DMS153 treated with DMSO at 0.1 percent for 48 hours (cell line): ENCODE measurements at regions not wholly inside any gene's neighbourhood (a gene's known extent, or its start where the extent isn't known, plus 50 kb on each side); places are given as distances from the start of the nearest gene placed in this dataset.

Source experiments
- DNase-seq: peaks from one replicate; lab custom pipeline; 2025; ENCODE audit not compliant: unreplicated experiment; lab: John Stamatoyannopoulos, UW

DNA sequence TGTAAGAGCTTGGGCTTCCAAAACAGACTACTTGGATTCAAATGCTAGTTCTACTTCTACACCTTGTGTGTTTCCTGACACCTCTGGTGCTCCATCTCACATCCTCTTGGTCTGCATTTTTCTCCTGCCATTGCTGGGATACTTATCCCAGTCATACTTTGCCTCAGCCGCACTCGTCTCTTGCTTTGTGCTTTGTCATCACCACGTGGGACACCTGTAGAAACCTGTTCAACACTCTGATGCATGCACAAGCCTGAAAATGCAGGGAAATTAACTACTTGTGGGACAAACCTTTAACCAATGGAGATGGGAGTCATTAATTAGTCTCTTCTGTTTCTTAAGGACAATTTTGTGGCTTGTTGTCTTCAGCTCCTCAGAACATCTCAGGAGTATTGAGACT lies 94.2 kb upstream of the PHYHIPL start:
- no peak for DNase-seq

DNA sequence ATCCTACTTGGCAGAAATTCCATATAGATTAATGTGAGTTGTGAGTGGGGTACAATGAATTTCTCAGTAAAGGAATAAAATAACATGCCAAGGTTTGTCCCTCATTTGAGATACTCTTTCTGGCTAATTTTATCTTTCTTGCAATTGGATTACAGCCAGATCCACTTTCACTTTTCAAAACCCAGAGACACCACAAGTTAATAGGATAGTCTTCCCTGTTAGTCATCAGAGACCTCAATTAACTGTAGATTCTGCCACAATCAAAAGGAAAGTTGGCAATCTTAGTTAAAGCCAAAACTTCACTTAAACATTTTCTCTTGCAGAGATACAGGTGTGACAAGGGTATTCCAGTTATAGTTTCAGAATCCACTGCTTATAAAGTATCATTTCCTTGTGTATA lies 91.4 kb upstream of the PHYHIPL start:
- no peak for DNase-seq

DNA sequence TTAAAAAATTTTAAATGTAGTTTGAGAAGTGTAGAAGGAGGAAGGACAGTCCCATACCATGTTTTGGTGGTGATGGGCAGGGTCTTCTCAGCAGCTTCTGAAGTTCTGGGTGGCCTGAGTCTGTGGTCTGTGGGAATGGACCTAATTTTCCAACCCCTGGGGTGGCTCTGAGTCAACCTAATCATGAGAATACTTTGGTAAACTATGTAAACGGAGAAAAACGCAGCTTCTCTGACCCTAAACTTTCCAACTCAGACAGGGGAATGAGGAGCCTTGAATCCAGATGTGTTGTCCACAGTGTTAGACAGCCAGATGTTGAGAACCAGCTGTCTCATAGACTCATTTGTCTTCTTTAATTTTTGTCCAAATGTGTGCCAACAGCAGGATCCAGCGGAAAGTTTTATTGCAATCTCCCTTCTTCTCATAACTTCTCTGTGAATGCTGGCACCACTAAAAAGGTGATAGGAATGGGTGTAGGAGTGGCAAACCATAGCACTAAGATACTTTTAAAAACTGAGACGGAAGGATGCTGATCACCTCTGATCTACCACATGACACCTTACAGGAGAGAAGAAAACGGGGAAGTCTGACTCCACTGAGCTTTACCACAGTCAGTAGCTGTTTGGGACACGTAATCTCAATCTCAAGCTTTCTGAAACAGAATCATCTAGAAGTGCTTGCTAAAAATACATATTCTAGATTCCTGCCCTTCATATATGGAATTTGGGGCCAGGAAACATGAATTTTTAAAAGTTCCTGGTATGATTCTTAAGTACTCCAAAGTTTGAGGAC lies 90.5 kb upstream of the PHYHIPL start:
- no peak for DNase-seq

DNA sequence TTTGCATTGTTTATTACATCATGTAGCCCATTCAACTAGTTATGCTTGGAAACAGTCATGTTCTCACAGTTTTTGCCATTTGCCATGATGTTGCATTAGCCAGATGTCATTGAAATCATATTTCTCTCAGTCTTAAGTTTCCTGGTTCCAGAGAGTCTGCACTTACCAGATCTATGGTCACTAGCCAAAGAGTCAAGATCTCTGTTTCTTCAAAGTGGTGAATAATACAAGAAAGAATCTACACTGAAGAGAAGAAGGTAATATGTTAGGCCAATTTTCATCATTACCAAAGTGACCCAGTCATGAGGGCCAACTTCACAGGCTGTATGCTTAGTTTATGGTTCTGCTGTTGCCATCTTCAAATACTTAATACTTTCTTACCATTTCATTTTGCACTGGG lies 89.0 kb upstream of the PHYHIPL start:
- DNase-seq = no peak

DNA sequence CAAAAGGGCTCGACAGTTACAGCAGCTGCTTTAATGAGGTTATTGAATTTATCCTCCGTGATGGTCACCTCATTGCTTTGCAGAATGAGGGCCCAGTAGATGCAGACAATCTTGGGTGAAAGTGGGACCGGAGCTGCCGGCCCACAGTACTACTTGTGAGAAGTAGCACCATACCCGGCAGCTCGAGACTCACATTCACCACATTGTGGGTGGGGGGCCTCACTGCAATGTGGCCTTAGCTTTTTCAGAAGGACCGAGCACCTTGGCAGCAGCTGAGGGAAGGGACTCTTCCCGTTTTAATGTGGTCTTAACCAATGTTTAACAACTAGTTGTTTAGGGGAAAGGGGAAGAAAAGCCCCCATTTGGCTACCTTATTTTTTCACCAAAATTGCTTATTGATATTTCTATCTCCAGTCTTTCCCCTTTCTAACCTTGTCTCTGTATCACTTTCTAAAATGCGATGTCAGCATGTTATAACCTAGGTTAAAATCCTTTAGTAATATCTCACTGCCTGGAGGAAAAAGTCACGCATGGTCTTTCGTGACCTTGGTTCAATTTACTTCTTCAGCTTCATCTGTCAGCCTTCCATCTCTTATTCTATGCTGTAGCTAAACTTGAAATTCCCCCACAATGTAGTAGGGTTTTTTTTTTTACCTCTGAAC lies 87.4 kb upstream of the PHYHIPL start:
- no peak for DNase-seq

DNA sequence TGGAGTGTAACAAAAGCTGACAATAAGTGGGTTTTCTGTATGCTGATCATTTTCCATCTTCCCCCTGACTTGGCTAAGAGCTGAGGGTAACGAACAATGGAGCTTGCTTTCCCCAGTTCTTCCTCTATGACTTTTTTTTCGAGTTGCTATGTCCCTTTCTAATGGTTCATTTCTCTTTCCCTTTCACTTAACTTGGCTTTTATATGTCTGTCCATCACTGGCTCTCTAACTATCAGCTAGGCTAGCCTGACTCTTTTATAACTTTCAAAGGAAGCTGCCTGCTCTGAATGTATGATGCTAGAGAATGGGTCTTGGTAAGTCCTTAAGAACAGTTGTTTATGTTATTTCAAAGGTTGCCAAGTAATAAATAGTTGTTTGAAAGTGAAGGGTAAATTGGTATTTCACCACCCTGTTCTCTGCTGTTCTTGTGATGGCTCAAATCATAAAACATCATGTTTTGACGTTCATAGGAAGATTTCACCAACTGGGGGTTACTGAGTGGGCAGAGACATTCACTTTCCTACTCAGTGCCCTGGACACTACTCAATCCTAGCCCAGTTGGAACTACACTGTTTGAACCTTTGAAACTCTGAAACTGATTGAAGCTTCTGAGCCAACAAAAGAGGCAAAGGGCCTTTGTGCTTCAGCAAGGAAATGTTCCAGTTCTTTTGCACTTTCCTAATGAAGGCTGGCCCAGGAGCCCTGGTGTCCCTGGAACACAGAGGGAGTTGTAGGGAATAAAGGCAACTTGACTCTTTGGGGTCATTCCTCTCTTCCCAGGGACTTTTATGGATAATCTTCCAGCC lies 85.4 kb upstream of the PHYHIPL start:
- no peak for DNase-seq

DNA sequence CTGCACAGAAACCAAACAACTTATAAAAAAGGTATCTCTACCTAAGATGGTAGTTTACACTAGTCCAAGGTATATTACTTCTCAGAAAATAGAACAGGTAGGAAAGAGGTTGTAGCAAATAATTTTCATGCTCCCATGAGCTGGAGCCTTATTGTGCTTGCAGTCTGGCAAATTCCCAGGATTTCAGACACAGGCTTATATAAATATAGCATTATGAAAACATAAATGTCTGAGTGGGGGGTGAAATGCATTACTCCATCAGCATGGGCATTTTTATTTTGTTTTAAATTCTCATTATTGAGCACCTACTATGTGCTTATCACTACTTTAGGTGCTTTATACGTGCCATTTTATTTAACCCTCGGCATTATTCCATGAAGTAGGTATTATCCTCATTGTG lies 83.0 kb upstream of the PHYHIPL start:
- DNase-seq = no peak

DNA sequence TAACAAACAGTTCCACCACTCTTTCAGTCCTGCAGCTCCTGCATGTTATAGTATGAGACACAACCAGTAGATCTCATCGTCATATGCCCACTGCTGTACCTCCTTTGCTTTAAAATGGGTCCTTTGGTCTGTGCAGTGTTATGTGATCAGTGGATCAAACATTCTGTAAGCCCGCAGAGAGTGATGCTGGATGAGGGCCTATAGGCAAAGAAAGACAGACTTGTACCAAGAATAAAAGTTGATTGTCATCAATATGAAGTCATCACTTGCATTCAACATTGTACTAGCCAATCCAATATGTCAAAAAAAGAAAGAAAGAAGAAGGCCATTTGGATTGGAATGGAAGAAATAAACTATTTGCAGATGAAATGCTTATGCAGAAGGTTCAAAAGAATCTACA lies 79.8 kb upstream of the PHYHIPL start:
- DNase-seq = no peak

DNA sequence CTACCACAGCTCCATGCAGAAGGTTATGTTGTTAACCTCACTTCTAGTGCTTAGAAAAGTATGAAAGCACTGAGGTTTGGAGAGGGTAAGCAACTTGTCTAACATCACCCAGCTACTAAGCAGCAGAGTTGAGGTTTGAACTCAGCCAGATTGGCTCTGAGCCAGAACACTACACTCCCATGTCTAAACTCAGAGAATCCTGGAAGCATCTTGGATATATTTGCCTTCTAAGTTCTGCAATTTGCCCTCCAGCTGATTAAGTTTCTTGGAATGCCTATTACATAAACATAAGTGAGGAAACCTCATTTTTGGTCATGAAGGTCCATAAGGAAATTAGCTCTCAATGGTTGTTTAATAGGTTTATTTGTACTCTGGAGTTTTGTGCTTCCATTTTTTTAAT lies 78.1 kb upstream of the PHYHIPL start:
- DNase-seq = no peak

DNA sequence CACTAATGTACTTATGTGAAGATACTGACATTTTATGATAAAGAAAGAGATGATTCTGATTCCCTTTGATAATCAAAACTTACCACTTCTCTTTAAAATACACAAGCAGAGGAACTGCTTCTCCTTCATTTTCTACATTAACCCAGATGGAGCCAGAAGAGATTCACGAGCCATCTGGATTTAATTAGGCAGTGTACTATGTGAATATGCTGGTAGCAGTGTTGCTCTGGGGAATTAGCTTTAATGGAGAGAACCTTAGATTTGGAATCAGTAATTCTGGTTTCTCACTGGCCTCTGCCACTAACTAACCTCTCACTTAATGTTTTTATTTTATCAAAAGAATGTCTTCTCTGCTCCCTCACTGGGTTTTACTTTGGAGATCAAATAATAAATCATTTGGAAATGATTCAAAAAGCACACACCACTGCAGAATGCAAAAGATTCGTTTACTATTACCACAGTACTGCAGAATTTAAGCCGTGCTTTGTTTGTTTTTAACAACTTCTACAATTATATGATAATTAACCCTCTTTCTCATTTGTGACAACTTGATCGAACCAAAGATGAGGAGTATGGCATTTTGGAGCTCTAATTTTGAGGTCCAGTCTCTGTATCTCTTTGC lies 77.5 kb upstream of the PHYHIPL start:
- DNase-seq = no peak

DNA sequence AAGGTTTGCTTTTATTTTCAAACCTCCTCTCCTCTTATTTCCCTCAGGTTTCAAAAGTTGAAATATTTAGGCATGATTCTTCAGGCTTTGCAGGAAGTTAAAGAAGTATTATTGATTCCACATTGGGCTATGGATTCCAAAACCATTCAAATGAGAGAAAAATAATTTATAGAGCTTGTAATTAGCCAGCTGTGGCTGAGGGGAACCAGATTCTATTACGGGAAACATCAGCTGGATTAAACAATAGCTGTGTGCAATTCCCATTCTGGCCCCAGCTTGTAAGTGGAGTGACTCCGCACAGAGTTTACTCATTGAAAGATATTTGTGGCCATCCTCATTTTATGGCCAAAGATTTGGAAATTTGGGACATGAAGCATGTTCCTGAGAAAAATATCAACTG lies 77.0 kb upstream of the PHYHIPL start:
- DNase-seq = no peak

DNA sequence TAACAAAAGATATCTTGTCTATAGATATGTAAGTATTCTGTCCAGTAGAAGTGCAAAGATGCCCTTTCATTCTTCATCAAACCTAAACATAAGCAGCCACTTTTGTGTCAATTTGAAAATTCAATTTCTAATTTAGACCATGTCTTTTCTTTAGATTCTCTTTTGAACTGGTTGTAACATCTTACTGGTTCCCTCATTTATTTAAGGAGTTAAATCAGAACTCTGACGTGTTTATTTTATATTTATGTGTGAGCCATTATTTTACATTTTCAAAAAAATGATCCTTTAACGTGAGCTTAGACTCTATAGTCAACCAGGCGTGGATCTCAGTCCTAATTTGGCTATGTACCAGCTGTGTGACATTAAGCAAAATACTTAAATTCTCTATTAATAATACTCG lies 74.0 kb upstream of the PHYHIPL start:
- no peak for DNase-seq

DNA sequence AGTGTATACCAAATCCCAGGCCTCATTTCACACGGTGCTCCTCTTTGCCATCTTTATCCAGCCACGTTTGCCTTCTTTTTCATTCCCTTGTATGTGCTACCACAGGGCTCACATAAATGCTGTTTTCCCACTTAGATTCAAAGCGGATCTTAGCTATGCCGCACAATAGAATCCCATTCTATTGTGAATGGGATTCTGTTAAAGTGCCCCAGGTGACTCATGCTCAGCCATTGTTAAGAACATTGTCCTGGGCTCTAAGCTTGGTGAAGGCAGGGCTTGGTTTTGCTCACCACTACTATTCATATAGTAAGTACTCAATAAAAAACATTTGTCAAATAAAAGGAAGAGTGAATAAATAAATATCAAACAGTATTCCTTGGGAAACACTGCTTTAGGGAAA lies 72.3 kb upstream of the PHYHIPL start:
- DNase-seq = no peak

DNA sequence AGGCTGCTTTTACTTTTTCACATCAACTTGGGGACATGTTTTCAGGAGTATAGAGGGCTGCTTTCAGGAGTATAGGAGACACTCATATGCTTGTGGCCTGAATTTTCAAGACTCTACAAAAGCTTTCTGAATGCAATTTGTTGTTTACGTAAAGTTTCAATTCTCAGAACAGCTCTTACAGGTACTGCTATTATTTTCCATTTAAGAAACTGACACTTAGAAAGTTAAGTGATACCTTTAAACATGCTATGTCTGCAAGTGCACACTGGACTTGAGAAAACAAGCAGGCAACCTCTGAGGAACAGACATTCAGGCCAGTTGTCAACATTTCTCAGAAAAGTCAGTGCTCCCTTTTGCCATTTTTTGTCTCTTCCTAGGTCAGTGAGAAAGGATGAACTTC lies 70.0 kb upstream of the PHYHIPL start:
- DNase-seq = no peak

DNA sequence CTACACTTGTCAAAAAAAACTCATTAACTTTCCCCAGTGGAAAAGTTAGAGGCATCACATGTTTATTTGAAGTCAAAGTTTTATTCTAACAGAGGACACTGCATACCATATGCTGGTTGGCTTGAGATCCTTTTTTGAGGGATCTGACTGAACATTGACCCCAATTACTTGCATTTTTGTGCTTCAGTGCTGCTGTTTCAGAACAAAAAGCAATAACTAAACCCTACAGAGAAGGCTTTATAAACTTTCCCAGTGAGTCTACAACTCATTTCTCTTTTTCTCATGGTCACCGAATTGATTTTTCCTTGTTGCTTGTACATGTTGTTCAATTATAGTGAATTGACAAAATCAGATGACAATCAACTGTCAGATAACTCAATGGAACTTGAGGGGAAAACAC lies 69.3 kb upstream of the PHYHIPL start:
- no peak for DNase-seq

DNA sequence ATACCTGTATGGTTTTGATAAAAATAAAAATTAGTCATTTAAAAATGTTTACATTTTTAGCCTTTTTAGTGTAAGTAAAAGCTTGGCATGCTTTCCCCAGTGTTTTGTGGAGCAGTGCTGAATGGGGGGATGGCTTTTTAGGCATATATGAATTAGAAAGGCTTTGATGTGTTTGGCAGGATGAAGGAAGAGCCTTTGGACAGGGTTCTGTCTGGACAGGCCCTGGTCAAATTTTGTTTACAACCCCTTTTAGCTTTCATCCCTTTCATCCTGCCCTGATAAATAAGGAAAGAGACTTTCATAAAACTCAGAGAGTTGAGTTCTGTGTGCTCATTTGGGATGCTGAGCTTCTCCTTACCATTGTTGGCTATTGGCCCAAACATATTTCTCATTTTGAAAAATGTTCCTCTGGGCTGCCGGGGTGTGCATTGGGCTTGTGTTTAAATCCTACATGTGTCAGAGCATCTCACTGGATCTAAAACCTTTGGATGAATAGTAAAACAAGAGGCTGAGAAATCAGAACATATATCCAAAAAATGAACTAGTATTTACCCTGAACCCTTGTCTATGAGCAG lies 68.1 kb upstream of the PHYHIPL start:
- DNase-seq = no peak

DNA sequence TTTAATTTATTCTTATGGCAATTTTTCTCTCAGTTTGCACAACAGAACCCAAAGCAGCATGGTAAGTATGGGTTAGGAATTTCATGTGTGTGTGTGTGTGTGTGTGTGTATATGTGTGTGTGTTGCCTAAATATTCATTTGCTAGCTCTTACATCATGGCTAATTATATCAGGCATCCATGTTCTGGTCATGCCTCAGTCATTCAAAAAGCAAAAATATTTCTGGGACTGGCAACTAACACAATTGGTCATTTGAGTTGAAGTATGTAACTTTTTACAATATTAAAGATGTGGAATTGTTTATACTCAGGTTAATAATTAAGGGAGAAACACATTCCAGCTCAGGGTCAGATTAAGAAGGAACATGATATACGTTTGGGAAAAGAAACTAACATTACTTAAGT lies 67.6 kb upstream of the PHYHIPL start:
- DNase-seq = no peak

DNA sequence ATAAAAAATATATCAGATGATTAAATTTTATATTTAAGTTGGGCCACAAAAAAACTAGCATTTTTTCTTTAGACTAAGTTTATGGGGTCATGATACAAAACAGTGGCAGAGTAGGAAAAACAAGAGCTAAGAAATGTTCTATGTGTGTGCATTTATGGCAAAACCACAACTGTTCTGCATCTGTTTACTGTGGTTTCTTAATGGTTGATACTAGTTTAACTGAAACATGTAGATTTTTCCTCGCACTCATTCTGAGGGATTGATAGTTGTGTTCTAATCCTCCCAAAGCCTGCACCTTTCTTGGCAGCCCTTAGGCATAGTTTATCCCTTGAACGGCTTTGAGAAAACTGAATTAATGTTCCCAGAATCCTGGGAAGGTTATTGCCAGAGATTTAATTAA lies 66.6 kb upstream of the PHYHIPL start:
- no peak for DNase-seq

DNA sequence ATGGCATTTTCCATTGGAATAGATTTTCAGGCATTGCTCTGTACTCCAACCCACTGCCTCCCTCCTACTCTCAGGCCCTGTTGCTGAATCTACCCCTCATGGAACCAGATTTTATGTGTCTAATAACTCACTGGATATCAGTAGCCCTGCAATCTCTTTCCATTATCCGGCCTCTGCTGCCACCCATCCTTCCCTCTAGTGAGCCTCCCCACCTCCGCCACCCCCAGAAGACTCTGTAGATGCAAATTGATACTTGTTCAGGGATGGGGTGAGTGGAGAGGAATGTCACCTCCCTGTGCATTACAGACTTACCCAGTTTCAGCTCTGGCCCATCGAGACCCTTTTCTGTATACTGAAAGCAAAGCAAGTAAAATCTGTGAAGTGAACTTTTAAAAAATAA lies 52.3 kb upstream of the PHYHIPL start:
- DNase-seq = no peak

DNA sequence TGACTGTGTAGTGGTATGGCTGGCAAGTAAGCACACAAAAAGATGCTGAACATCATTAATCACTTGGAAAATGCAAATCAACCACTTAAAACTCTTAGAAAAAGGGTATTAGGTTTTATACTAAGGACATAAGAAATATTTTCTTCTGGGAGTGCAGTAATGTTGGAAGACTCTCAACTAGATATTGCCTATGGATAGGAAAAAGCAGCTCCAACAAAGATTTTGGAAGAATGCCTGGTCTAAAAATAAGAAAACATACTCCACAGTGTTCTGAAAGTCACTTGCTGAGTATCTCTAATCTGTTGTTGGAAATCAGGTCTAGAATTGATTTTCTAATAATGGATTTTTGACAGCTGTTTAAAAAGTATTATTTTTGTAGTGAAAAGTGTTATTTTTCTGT lies 50.8 kb upstream of the PHYHIPL start:
- DNase-seq = no peak

DNA sequence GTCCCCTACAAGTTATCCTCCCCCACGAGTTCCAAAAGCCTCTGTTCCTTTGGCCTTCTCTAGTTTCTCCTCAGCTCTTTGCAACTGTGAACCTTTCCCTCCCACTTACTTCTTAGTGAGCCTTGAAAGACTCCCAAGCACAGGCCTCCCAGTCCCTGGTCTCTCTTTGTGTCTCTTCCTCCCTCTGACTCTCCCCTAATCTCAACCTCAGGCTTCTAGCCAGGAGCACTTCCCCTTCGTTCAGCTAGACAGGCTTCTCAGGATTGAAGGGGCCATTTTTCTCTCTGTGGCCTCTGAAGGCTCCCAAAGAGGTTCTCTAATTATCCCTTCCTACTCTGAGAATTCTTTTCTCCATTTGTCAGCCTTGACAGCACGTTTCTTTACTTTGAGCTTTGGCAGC lies 50.2 kb upstream of the PHYHIPL start:
- DNase-seq = no peak
